VCaP (cell line): ENCODE measurements at regions not wholly inside any gene's neighbourhood (a gene's known extent, or its start where the extent isn't known, plus 50 kb on each side); places are given as distances from the start of the nearest gene placed in this dataset.

Experiments
- H3K27ac ChIP-seq: fragments of 450-650 bp; 2 replicates; pipeline ENCODE4 v1.5.1; 2017
- TF ChIP-seq, protein P1 (sequence below): fragments of 450-650 bp; conservative IDR thresholded peaks from 2 replicates; pipeline ENCODE4 v1.5.1; 2017; ENCODE audit warnings: mild to moderate bottlenecking, moderate library complexity

GRCh38 chr11:106420048-106420665 lies 342.7 kb downstream of the AASDHPPT start:
- TF ChIP-seq, protein P1, sequence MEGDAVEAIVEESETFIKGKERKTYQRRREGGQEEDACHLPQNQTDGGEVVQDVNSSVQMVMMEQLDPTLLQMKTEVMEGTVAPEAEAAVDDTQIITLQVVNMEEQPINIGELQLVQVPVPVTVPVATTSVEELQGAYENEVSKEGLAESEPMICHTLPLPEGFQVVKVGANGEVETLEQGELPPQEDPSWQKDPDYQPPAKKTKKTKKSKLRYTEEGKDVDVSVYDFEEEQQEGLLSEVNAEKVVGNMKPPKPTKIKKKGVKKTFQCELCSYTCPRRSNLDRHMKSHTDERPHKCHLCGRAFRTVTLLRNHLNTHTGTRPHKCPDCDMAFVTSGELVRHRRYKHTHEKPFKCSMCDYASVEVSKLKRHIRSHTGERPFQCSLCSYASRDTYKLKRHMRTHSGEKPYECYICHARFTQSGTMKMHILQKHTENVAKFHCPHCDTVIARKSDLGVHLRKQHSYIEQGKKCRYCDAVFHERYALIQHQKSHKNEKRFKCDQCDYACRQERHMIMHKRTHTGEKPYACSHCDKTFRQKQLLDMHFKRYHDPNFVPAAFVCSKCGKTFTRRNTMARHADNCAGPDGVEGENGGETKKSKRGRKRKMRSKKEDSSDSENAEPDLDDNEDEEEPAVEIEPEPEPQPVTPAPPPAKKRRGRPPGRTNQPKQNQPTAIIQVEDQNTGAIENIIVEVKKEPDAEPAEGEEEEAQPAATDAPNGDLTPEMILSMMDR: no peak

DNA sequence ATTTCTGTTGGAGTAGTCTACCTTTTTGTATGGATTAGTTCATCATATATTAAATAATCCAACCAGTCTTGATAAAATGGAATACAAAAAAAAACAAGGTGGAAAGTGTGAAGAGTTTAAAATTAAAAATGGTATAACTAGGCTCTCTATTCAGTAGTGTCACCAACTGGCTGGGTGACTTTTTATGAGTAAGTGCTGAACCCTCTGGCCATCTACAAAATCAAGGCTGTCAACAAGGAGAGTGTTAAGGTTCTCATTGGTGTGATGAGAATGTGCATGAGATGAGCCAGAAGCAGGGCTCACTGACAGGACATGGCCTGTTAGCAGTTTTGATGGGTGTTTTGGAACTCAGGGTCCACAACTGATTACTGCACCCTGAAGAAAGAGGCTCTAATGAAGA lies 343.2 kb downstream of the AASDHPPT start:
- H3K27ac ChIP-seq: no peak overlapping the region
- TF ChIP-seq, protein P1: no peak

More at GRCh38 chr11:106420048-106420665, 342.7 kb downstream of the AASDHPPT start:
- H3K27ac ChIP-seq: no peak overlapping the region

- TF ChIP-seq, protein P1: no peak
- H3K27ac ChIP-seq: no peak overlapping the region
These were observed 344.3 kb downstream of the AASDHPPT start for GRCh38 chr11:106421676-106422292.

DNA sequence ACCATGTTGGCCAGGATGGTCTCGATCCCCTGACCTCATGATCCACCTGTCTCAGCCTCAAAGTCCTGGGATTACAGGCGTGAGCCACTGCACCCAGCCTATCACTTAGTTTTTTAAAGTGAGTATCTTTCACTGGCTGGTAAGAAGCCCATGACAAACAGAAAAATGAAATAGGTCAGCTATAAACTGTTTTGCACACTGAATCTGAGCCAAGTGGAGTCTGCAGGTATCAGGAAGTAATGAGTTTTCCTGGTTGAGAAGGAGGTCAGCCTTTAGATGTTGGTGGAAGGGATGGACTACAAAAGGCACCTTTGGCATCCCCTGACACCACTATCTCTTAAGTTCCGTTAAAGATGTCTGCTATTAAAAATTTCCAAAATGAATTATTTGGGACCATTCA lies 345.1 kb downstream of the AASDHPPT start:
- H3K27ac ChIP-seq: no peak overlapping the region
- TF ChIP-seq, protein P1: no peak

DNA sequence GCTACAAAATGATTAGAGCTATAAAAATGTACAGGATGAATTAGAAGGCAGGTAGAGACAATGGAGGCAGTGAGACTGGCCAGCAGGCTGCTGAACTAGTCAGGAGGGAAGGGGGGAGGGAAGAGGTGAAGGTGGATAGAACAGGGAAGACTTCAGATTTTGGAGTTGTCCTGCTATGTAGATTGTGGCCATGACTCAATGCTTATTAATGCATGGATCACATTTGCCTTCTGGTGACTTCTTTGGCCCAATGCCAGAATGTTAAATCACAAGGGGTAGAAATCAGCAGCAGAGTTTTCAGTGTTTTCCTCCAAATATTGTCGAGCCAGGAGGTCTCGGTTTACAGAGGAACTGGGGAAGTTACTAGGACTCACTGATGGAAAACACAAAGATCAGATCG lies 346.6 kb downstream of the AASDHPPT start:
- TF ChIP-seq, protein P1: no peak
- no peak overlapping the region for H3K27ac ChIP-seq

DNA sequence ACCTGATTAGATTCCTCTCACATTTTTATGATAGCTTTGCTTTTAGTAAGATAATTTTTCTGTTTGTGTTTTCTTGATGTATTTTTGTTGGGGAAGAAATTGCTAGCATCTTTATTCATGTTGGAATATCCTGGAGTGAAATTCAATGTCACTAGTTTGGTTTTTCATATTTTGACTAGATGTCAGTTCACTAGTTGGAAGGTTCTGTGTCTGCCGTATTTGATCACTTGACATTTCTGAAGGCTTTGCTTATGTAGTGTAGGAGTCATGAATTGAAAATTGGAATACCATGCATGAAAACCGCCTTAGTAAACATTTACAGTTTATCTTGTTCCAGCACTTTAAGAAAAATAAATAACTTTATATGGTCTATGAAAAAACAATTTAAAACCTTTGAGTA lies 348.4 kb downstream of the AASDHPPT start:
- no peak overlapping the region for H3K27ac ChIP-seq
- TF ChIP-seq, protein P1: no peak

DNA sequence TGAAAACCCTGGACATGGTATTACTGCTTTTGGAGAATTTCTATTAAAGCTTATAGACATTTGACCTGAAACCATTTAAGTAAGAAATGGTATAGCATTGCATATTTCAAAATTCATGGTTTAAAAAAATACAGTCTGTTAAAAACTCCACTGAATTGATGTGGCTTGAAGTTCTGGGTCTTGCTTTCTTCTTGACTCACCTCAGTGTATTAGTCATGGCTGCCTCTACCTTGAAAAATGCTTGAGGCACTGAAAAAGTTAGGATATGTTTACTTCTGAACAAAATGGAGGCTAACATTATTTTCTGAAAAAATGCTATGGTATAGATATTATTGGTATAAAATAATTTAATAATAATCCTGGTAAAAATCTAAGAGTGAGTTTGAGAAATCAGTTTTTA lies 349.2 kb downstream of the AASDHPPT start:
- TF ChIP-seq, protein P1: no peak
- H3K27ac ChIP-seq: no peak overlapping the region
